ENCODE measurements at regions not wholly inside any gene's neighbourhood (a gene's known extent, or its start where the extent isn't known, plus 50 kb on each side); places are given as distances from the start of the nearest gene placed in this dataset.

GRCh38 chr11:95483339-95483738, 252.3 kb upstream of the SESN3 start:
- no peak overlapping the region for H3K27ac ChIP-seq (ENCODE audit: low read length)
- TF ChIP-seq SIN3A (IDR thresholded peaks at IDR 0.05; ENCODE audit: borderline replicate concordance, insufficient read depth, low read depth, low read length) (no peak), POLR2AphosphoS5 (IDR thresholded peaks at IDR 0.05; ENCODE audit: low read depth, low read length) (no peak), TCF7L2 (IDR thresholded peaks at IDR 0.05; ENCODE audit: low read depth, low read length) (no peak)
- no peak for DNase-seq (ENCODE audit: low read depth, low spot score)
- no peaks in the 10 kb centered on the region for H3K4me1 ChIP-seq (ENCODE audit: control insufficient read depth, insufficient read depth, low read length)
- no TSS peak for BruUV-seq (replicated peaks)
- ChIA-PET CTCF (no interaction called here), POLR2A (no interaction called here)
- no peaks in the 10 kb centered on the region for H3K27me3 ChIP-seq (ENCODE audit: control insufficient read depth, insufficient read depth, low read length)
- no peak for ATAC-seq
- H3K36me3 ChIP-seq (ENCODE audit: control insufficient read depth, insufficient read depth, low read length): no peaks in the 10 kb centered on the region
- intact Hi-C loops (cut with micrococcal nuclease; ENCODE audit: unreplicated experiment) (no loop called here), in situ Hi-C loops (cut with HindIII; ENCODE audit: low pct_unique_long_range_greater_than_20kb, low sequenced_read_pairs) (no loop called here)
- no peaks in the 10 kb centered on the region for H3K9me3 ChIP-seq (ENCODE audit: control insufficient read depth, insufficient read depth, low read depth, low read length)
- H3K4me3 ChIP-seq (ENCODE audit: low read depth in 2 of 2, low read length in 2 of 2): no peak overlapping the region

GRCh38 chr11:95478003-95478402, 247.0 kb upstream of the SESN3 start:
- H3K9me3 ChIP-seq (ENCODE audit: control insufficient read depth, insufficient read depth, low read depth, low read length): no peaks in the 10 kb centered on the region
- no peak overlapping the region for H3K4me3 ChIP-seq (ENCODE audit: low read depth in 2 of 2, low read length in 2 of 2)
- no peak for DNase-seq (ENCODE audit: low read depth, low spot score)
- ATAC-seq: no peak
- in situ Hi-C loops (cut with HindIII; ENCODE audit: low pct_unique_long_range_greater_than_20kb, low sequenced_read_pairs) (no loop called here), intact Hi-C loops (cut with micrococcal nuclease; ENCODE audit: unreplicated experiment) (no loop called here)
- no TSS peak for BruUV-seq (replicated peaks)
- H3K27me3 ChIP-seq (ENCODE audit: control insufficient read depth, insufficient read depth, low read length): no peaks in the 10 kb centered on the region
- ChIA-PET CTCF (no interaction called here), POLR2A (no interaction called here)
- H3K36me3 ChIP-seq (ENCODE audit: control insufficient read depth, insufficient read depth, low read length): no peaks in the 10 kb centered on the region
- TF ChIP-seq POLR2AphosphoS5 (IDR thresholded peaks at IDR 0.05; ENCODE audit: low read depth, low read length): no peak
- no peak for TF ChIP-seq TCF7L2 (IDR thresholded peaks at IDR 0.05; ENCODE audit: low read depth, low read length)
- no peak for TF ChIP-seq REST (IDR thresholded peaks at IDR 0.05; ENCODE audit: insufficient read depth in 1 of 2, low read depth in 2 of 2, low read length in 1 of 2)
- no peak overlapping the region for H3K27ac ChIP-seq (ENCODE audit: low read length)
- no peaks in the 10 kb centered on the region for H3K4me1 ChIP-seq (ENCODE audit: control insufficient read depth, insufficient read depth, low read length)

GRCh38 chr11:95469258-95469657, 238.3 kb upstream of the SESN3 start:
- ChIA-PET POLR2A (no interaction called here), CTCF (no interaction called here)
- H3K4me1 ChIP-seq (ENCODE audit: control insufficient read depth, insufficient read depth, low read length): no peaks in the 10 kb centered on the region
- ATAC-seq: no peak
- no peak overlapping the region for H3K27ac ChIP-seq (ENCODE audit: low read length)
- no peaks in the 10 kb centered on the region for H3K27me3 ChIP-seq (ENCODE audit: control insufficient read depth, insufficient read depth, low read length)
- no peak for DNase-seq (ENCODE audit: low read depth, low spot score)
- no TSS peak for BruUV-seq (replicated peaks)
- no peaks in the 10 kb centered on the region for H3K9me3 ChIP-seq (ENCODE audit: control insufficient read depth, insufficient read depth, low read depth, low read length)
- intact Hi-C loops (cut with micrococcal nuclease; ENCODE audit: unreplicated experiment) (no loop called here), in situ Hi-C loops (cut with HindIII; ENCODE audit: low pct_unique_long_range_greater_than_20kb, low sequenced_read_pairs) (no loop called here)
- no peak overlapping the region for H3K4me3 ChIP-seq (ENCODE audit: low read depth in 2 of 2, low read length in 2 of 2)
- no peaks in the 10 kb centered on the region for H3K36me3 ChIP-seq (ENCODE audit: control insufficient read depth, insufficient read depth, low read length)
- TF ChIP-seq REST (IDR thresholded peaks at IDR 0.05; ENCODE audit: insufficient read depth in 1 of 2, low read depth in 2 of 2, low read length in 1 of 2) (no peak), POLR2AphosphoS5 (IDR thresholded peaks at IDR 0.05; ENCODE audit: low read depth, low read length) (no peak), TCF7L2 (IDR thresholded peaks at IDR 0.05; ENCODE audit: low read depth, low read length) (no peak), CTCF (IDR thresholded peaks at IDR 0.05) (no peak), SIN3A (IDR thresholded peaks at IDR 0.05; ENCODE audit: borderline replicate concordance, insufficient read depth, low read depth, low read length) (no peak)

Data from Panc1 (cell line).